HG03354 (cell line): ENCODE measurements at regions not wholly inside any gene's neighbourhood (a gene's known extent, or its start where the extent isn't known, plus 50 kb on each side); places are given as distances from the start of the nearest gene placed in this dataset.

Experiments used
- ATAC-seq: cut with Tn5 transposase; IDR thresholded peaks from one replicate; pipeline ENCODE4 v1.9.1; 2021; ENCODE audit warnings: mild to moderate bottlenecking; ENCODE audit not compliant: unreplicated experiment, poor library complexity, severe bottlenecking

GRCh38 chr14:36047912-36048311 lies 128.6 kb downstream of the PTCSC3 start:
- no peak for ATAC-seq

GRCh38 chr14:36035675-36036074 lies 140.8 kb downstream of the PTCSC3 start:
- no peak for ATAC-seq

- ATAC-seq = no peak
These were observed 147.9 kb downstream of the PTCSC3 start for GRCh38 chr14:36028665-36029064.

DNA sequence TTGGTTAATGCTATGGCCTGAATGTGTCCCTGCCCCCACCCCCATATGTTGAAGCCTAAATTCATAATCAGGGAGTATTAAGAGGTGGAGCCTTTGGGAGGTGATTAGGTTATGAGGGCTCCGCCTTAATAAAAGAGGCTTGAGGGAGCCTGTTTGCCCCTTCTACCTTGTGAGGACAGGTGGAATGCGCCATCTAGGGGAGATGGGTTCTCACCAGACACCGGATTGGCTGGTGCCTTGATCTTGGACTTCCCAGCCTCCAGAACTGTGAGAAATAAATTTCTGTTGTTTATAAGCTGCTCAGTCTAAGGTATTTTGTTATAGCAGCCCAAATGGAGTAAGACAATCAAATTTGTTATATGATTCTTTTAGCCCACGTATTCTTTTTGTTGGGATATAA lies 148.3 kb downstream of the PTCSC3 start:
- ATAC-seq = no peak

- ATAC-seq = no peak
These were observed 149.2 kb downstream of the PTCSC3 start for GRCh38 chr14:36027354-36027753.

DNA sequence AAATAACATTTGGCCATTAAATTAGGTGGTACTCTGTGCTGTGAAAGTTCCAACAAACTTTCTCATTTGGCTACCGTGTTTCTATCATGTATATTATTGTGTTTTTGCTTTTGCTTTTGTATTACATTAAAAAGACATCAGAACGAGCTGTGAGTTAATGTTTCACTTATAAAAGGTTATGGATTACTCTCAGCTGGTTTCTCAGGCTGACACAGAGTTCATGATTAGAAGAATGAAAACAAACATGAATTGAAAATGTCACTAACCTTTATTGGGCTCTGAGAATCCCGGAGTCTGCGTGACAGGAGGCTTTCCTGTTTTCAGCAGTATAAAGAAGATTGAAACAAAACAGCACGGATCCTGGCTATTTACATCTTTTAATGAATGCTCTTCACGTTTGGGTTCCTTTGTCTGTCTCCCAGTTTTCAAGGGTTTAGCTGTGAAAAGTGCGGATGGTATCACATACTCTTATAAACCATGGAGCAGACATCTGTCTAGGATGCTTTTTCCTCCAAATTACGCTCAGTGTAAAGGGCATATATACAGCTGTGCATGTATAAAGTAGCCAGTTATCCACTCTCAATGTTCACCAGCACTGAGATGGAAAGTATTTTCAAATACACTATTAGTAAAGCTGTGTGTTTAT lies 153.6 kb downstream of the PTCSC3 start:
- ATAC-seq = peak; percentile 45

- peak; percentile 27 for ATAC-seq
These were observed 154.8 kb downstream of the PTCSC3 start for GRCh38 chr14:36021591-36022320.

- peak; percentile 58 for ATAC-seq
These were observed 155.5 kb downstream of the PTCSC3 start for GRCh38 chr14:36021030-36021422.

DNA sequence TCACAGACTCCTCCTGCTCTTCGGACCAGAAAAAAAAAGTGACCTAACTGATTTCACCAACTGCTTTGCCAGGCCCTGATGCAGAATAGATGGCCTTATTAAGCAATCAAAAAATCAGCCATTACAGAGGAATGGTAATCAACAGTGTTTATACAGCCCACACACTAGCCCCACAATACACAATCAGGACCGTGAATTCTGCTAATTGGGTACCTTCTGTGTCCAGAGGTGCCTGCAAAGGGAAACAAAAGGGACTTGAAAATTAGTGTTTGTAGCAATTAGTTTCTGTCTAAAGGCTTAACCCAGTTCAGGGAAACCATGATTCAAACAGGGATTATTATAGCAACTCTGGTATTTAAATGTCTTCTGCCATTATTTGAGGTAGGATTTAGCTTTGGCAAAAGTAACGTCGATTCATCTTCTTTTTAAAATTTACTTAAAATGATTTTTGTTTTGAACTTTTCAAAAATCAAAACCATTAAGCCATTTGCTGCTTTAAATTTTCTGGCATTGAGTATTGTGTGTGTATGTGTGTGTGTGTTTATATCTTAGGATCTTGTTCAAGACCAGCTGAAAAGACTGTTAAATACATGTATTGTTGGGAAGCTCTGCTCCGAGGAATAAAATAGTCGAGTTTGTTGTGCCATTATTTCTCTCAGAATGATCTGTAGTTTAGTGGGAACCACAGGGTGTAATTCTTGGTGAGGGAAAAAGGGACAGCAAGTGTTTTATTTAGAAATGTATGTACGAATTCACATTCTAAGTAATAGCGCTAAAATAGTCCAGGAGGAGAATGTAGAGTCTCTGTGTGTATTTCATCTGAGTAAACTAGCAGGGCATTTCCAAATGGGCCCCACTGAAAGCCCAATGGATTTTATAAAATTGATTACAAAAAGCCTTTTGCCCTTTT lies 156.1 kb downstream of the PTCSC3 start:
- no peak for ATAC-seq

GRCh38 chr14:36019126-36019525 lies 157.4 kb downstream of the PTCSC3 start:
- no peak for ATAC-seq

DNA sequence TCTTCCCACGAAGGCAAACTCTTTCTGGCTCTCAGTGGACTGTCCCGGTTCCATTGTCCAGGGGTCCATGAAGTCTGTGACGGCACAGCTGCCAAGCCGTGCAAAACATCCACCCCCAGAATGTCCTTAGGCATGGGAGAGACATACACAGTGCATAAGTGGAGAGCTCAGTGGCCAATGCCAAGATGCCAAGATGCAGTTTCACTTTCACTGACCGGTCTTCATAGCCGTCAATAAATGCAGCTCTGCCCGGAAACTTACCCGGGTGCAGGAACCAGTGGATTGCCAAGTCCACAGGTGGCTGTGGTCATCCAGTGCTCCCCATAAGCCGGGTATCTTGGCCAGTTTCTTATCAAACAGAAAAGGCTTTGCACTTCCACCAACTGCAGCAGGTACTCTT lies 162.3 kb downstream of the PTCSC3 start:
- ATAC-seq = no peak

- no peak for ATAC-seq
These were observed 163.0 kb downstream of the PTCSC3 start for GRCh38 chr14:36013483-36013882.

- no peak for ATAC-seq
These were observed 163.9 kb downstream of the PTCSC3 start for GRCh38 chr14:36012621-36013020.

DNA sequence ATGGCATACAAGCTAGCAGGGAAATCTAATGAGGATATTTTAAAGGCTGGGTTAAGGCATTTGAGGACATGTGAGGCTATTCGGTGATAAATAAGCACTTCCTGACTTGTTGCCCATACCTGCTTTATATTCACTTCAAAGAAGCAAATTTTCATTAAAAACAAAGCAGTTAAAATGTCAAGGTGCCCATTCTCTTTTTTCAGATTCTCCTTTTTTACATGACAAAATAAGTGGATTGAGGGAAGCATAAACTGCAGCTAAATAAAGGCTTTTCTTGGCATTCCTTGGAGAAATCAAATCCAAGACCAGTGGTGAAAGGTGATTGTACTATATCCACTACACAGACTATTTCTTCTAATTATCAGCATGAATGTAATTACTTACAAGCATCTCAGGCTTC lies 166.9 kb downstream of the PTCSC3 start:
- no peak for ATAC-seq

GRCh38 chr14:36006623-36007022 lies 169.9 kb downstream of the PTCSC3 start:
- no peak for ATAC-seq

GRCh38 chr14:36005670-36006069 lies 170.9 kb downstream of the PTCSC3 start:
- no peak for ATAC-seq

DNA sequence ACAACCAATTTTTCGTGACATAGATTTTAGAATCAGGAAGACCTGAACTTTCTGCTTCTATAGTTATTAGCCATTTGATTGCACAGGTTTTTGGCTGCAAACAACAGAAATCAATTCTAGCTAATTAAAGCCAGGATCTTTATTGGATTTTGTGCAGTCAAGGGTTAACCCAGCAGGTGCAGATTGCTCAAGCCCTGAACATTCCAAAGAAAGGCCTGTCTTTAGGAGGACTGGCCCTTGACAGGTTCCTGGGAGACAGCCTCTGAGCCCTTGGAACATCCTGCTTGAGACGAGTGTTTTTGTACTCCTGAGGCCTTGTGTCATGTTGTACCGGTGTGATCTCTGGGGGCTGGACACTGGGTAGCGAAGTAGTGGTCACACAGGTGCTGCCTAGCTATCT lies 174.6 kb downstream of the PTCSC3 start:
- ATAC-seq = no peak

- ATAC-seq = no peak
These were observed 173.2 kb downstream of the BRMS1L start for GRCh38 chr14:35999294-35999693.

DNA sequence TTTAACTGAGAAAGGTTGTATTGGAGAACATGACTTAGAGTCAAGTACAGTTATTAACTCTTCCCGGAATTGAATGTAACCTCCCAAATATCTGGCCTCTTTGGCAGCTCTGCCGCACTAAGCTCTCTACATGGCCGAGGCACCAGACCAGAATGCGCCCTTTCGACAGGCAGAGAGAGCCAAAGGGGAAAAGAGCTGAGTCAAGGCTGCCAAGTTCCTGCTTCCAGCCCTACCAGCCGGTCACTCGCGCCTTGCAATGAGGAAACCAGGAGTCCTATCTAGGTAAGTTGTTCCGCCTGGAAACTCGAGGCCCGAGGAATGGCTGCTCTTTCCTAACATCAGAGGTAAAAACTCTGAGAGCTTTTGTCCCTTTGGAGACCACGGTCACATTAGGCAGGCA lies 172.2 kb downstream of the BRMS1L start:
- no peak for ATAC-seq

DNA sequence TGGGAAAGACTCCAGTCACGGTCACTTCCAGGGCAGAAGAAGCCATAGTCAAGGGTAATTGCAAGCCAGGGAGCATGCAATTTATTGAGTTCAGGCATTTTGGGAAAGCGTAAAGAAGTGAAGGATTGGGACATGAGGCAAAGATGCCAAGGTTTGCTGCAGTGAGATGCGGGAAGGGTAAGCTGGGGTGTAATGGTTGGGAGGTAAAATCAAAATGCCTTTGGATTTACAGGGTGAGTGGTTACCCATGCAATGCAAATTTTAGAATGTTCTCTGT lies 167.5 kb downstream of the BRMS1L start:
- no peak for ATAC-seq
